ENCODE measurements at regions not wholly inside any gene's neighbourhood (a gene's known extent, or its start where the extent isn't known, plus 50 kb on each side); places are given as distances from the start of the nearest gene placed in this dataset.
"Not testable (repeated sequence)": the region's sequence is repeated elsewhere in the genome, so short reads cannot be mapped to it uniquely, and the experiment has no call there.

DNA sequence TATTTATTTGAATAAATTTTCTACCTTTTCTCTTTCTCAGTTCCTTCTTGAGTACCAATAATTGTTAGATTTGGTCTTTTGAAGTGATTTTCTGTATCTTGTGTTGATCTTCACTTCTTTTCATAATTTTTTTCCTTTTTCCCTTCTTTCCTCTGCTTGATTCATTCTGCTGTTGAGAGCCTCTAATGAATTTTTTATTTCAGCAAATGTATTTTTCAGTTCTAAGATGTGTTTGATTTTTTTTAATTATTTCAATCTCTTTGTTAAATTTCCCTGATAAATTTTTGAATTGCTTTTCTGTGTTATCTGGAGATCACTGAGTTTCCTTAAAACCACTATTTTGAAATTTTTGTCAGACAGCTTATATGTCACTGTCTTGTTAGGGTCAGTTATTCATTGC, 155.4 kb upstream of the IL15 start:
- FAIRE-seq (no peak), DNase-seq (ENCODE audit: low read depth) (no peak)
- TF ChIP-seq EZH2 (IDR thresholded peaks at IDR 0.05; ENCODE audit: insufficient read depth, low read length) = no peak
- TF ChIP-seq, protein P1, sequence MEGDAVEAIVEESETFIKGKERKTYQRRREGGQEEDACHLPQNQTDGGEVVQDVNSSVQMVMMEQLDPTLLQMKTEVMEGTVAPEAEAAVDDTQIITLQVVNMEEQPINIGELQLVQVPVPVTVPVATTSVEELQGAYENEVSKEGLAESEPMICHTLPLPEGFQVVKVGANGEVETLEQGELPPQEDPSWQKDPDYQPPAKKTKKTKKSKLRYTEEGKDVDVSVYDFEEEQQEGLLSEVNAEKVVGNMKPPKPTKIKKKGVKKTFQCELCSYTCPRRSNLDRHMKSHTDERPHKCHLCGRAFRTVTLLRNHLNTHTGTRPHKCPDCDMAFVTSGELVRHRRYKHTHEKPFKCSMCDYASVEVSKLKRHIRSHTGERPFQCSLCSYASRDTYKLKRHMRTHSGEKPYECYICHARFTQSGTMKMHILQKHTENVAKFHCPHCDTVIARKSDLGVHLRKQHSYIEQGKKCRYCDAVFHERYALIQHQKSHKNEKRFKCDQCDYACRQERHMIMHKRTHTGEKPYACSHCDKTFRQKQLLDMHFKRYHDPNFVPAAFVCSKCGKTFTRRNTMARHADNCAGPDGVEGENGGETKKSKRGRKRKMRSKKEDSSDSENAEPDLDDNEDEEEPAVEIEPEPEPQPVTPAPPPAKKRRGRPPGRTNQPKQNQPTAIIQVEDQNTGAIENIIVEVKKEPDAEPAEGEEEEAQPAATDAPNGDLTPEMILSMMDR (IDR thresholded peaks at IDR 0.05; ENCODE audit: insufficient read depth, low read depth, low read length) = no peak
- no peaks in the 10 kb centered on the region for H3K4me1 Mint-ChIP-seq (ENCODE audit: low read depth, unreplicated experiment)
- H3K4me3 Mint-ChIP-seq (ENCODE audit: unreplicated experiment) = no peak overlapping the region
- Histone ChIP-seq H3K4me3 (ENCODE audit: insufficient read depth, low read depth, low read length) (no peak overlapping the region), H3K36me3 (ENCODE audit: insufficient read depth, low read length) (no peaks in the 10 kb centered on the region), H4K20me1 (ENCODE audit: insufficient read depth, low read length) (no peaks in the 10 kb centered on the region), H3K79me2 (ENCODE audit: insufficient read depth, low read length) (no peaks in the 10 kb centered on the region), H3K9ac (ENCODE audit: low read length) (no peak overlapping the region), H3K27me3 (ENCODE audit: insufficient read depth, low read length) (no peaks in the 10 kb centered on the region), H3K4me2 (ENCODE audit: low read length) (no peak overlapping the region), H2AFZ (ENCODE audit: low read depth, low read length) (no peak overlapping the region), H3K4me1 (ENCODE audit: insufficient read depth, low read length) (peaks cover under 1% of the 10 kb centered on the region), H3K27ac (ENCODE audit: low read depth, low read length) (no peak overlapping the region), H3K9me3 (ENCODE audit: insufficient read depth, low read depth, low read length) (no peaks in the 10 kb centered on the region)
- H3K27me3 Mint-ChIP-seq (ENCODE audit: low read depth, unreplicated experiment) = no peaks in the 10 kb centered on the region
- H3K36me3 Mint-ChIP-seq (ENCODE audit: low read depth, unreplicated experiment) = no peaks in the 10 kb centered on the region
- no peak overlapping the region for H3K27ac Mint-ChIP-seq (ENCODE audit: unreplicated experiment)
- peaks cover 20% of the 10 kb centered on the region for H3K9me3 Mint-ChIP-seq (ENCODE audit: unreplicated experiment)

DNA sequence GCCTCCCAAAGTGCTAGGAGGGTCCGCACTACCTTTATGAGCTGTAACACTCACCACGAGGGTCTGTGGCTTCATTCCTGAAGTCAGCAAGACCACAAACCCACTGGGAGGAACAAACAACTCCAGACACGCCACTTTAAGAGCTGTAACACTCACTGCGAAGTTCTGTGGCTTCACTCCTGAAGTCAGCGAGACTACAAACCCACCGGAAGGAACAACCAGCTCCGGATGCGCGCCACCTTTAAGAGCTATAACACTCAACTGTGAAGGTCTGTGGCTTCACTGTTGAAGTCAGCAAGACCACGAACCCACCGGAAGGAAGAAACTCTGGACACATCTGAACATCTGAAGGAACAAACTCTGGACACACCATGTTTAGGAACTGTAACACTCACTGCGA, 152.1 kb upstream of the IL15 start:
- H3K27ac Mint-ChIP-seq (ENCODE audit: unreplicated experiment); H3K4me2 ChIP-seq (ENCODE audit: low read length); H3K4me1 Mint-ChIP-seq (ENCODE audit: low read depth, unreplicated experiment); FAIRE-seq; H3K27me3 ChIP-seq (ENCODE audit: insufficient read depth, low read length); H3K27ac ChIP-seq (ENCODE audit: low read depth, low read length); H3K79me2 ChIP-seq (ENCODE audit: insufficient read depth, low read length); H3K4me1 ChIP-seq (ENCODE audit: insufficient read depth, low read length); H3K36me3 Mint-ChIP-seq (ENCODE audit: low read depth, unreplicated experiment); H3K4me3 Mint-ChIP-seq (ENCODE audit: unreplicated experiment); H2AFZ ChIP-seq (ENCODE audit: low read depth, low read length); DNase-seq (ENCODE audit: low read depth); H3K9ac ChIP-seq (ENCODE audit: low read length); H3K36me3 ChIP-seq (ENCODE audit: insufficient read depth, low read length); H3K27me3 Mint-ChIP-seq (ENCODE audit: low read depth, unreplicated experiment); H3K4me3 ChIP-seq (ENCODE audit: insufficient read depth, low read depth, low read length); H3K9me3 ChIP-seq (ENCODE audit: insufficient read depth, low read depth, low read length); H4K20me1 ChIP-seq (ENCODE audit: insufficient read depth, low read length): not testable (repeated sequence)
- H3K9me3 Mint-ChIP-seq (ENCODE audit: unreplicated experiment) = peaks cover 24% of the 10 kb centered on the region

DNA sequence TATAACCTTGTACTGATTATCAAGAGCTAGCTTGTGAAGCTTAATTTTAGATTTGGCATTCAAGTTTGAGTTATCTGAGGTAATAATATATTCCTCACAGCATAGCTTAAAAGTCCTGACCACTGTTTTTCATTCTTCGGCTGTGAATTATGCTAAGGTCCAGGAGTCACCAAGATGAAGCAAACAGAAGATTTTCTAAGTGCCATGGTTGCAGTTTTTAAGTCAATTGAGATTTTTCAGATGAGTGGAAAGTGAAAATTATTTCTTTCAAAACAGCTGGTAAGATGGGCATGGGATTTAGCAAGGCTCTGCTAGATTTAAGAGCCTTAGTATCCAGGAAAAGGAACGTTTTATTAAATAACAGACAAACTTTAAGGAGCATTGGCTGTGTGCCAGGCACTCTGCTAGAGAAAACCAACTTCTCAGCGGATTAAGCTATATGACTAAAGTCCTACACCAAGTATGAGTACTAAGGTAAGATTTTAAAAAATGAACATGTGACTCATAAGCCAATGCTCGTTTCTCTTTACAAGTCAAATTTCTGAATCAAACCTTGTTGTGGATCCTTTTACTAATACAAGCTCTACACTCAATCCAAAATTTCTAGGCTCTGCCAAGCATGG, 149.9 kb upstream of the IL15 start:
- peak overlapping the region; percentile 0 for H3K9ac ChIP-seq (ENCODE audit: low read length)
- DNase-seq (ENCODE audit: low read depth) = peak; percentile 83

More for the DNA sequence above, 149.9 kb upstream of the IL15 start:
- Histone ChIP-seq H3K9me3 (ENCODE audit: insufficient read depth, low read depth, low read length) (no peaks in the 10 kb centered on the region), H3K4me2 (ENCODE audit: low read length) (peak overlapping the region; percentile 55), H4K20me1 (ENCODE audit: insufficient read depth, low read length) (no peaks in the 10 kb centered on the region), H3K27me3 (ENCODE audit: insufficient read depth, low read length) (no peaks in the 10 kb centered on the region), H3K36me3 (ENCODE audit: insufficient read depth, low read length) (no peaks in the 10 kb centered on the region), H3K4me1 (ENCODE audit: insufficient read depth, low read length) (peaks cover 5% of the 10 kb centered on the region), H3K79me2 (ENCODE audit: insufficient read depth, low read length) (no peaks in the 10 kb centered on the region), H3K4me3 (ENCODE audit: insufficient read depth, low read depth, low read length) (no peak overlapping the region), H3K27ac (ENCODE audit: low read depth, low read length) (peak overlapping the region; percentile 57), H2AFZ (ENCODE audit: low read depth, low read length) (peak overlapping the region; percentile 4)
- Mint-ChIP-seq H3K4me1 (ENCODE audit: low read depth, unreplicated experiment) (peaks cover 3% of the 10 kb centered on the region), H3K36me3 (ENCODE audit: low read depth, unreplicated experiment) (no peaks in the 10 kb centered on the region), H3K27me3 (ENCODE audit: low read depth, unreplicated experiment) (no peaks in the 10 kb centered on the region), H3K4me3 (ENCODE audit: unreplicated experiment) (no peak overlapping the region), H3K9me3 (ENCODE audit: unreplicated experiment) (peaks cover 14% of the 10 kb centered on the region), H3K27ac (ENCODE audit: unreplicated experiment) (no peak overlapping the region)
- TF ChIP-seq EZH2 (IDR thresholded peaks at IDR 0.05; ENCODE audit: insufficient read depth, low read length) = no peak
- TF ChIP-seq, protein P1 (IDR thresholded peaks at IDR 0.05; ENCODE audit: insufficient read depth, low read depth, low read length) = no peak
- FAIRE-seq = peak; percentile 49
